GM12878 (cell line): ENCODE measurements at regions not wholly inside any gene's neighbourhood (a gene's known extent, or its start where the extent isn't known, plus 50 kb on each side); places are given as distances from the start of the nearest gene placed in this dataset.
"Not testable (repeated sequence)": the region's sequence is repeated elsewhere in the genome, so short reads cannot be mapped to it uniquely, and the experiment has no call there.

ENCODE experiments used
- EZH2 ChIP-seq: IDR thresholded peaks from 2 replicates; pipeline ENCODE4 v1.6.1; 2012; ENCODE audit warnings: low read depth, mild to moderate bottlenecking, control low read depth, inconsistent platforms, low read length, borderline replicate concordance; ENCODE audit not compliant: control insufficient read depth
- KAT2A ChIP-seq: conservative IDR thresholded peaks from 2 replicates; pipeline ENCODE4 v1.6.1; 2011; ENCODE audit warnings: low read depth, low read length; ENCODE audit not compliant: control insufficient read depth
- MAX ChIP-seq: IDR thresholded peaks from 2 replicates; pipeline ENCODE4 v1.6.1; 2012; ENCODE audit warnings: low read depth, low read length, improper control_type of control experiment
- MYC ChIP-seq: IDR thresholded peaks from 2 replicates; pipeline ENCODE4 v1.6.1; 2011; ENCODE audit warnings: mild to moderate bottlenecking, low read length, moderate library complexity, inconsistent platforms; ENCODE audit not compliant: insufficient read depth, insufficient replicate concordance, insufficient read length, severe bottlenecking
- RAD21 ChIP-seq: IDR thresholded peaks from 2 replicates; pipeline ENCODE4 v1.6.1; 2011; ENCODE audit warnings: mild to moderate bottlenecking, low read depth, low read length, moderate library complexity; ENCODE audit not compliant: insufficient read depth
- RCOR1 ChIP-seq: conservative IDR thresholded peaks from 2 replicates; pipeline ENCODE4 v1.6.1; 2012; ENCODE audit warnings: low read depth, low read length, improper control_type of control experiment
- SREBF2 ChIP-seq: IDR thresholded peaks from 2 replicates; pipeline ENCODE4 v1.6.1; 2012; ENCODE audit warnings: mild to moderate bottlenecking, low read length
- SRF ChIP-seq, 2 experiments: IDR thresholded peaks; 2 replicates each; pipeline ENCODE4 v1.6.1; 2011; ENCODE audit warnings: low read depth in 2 of 2, low read length in 2 of 2, mild to moderate bottlenecking in 1 of 2, moderate library complexity in 1 of 2
- TAF1 ChIP-seq: IDR thresholded peaks from 2 replicates; pipeline ENCODE4 v1.6.1; 2011; ENCODE audit warnings: mild to moderate bottlenecking, low read depth, low read length, borderline replicate concordance
- ZBTB11 ChIP-seq: fragments of 450-650 bp; formaldehyde crosslinking; IDR thresholded peaks from 2 replicates; pipeline ENCODE4 v1.5.0; 2022; ENCODE audit warnings: mild to moderate bottlenecking, missing genetic modification characterization
- ZNF274 ChIP-seq: IDR thresholded peaks from one replicate; pipeline ENCODE4 v1.8.0; 2011; ENCODE audit not compliant: insufficient read length, insufficient read depth
- TF ChIP-seq, protein P1 (sequence below), 3 experiments: IDR thresholded peaks in 2 of 3; conservative IDR thresholded peaks in 1 of 3; 2 replicates each; pipeline ENCODE4 v1.5.1; 2011; ENCODE audit warnings: low read depth in 3 of 3, low read length in 3 of 3, mild to moderate bottlenecking in 3 of 3, control low read depth in 2 of 3, moderate library complexity in 2 of 3, inconsistent platforms in 1 of 3, mixed read lengths in 1 of 3; ENCODE audit not compliant: control insufficient read depth in 2 of 3, insufficient read depth in 1 of 3; ENCODE audit errors: extremely low read depth in 1 of 3

- TF ChIP-seq KAT2A; MYC; RCOR1; SRF (IDR thresholded peaks at IDR 0.05; ENCODE audit: low read depth in 2 of 2, low read length in 2 of 2); SREBF2; ZNF274; EZH2; RAD21; MAX; ZBTB11 (CRISPR knock-in tag); TAF1: not testable (repeated sequence)
- TF ChIP-seq, protein P1, sequence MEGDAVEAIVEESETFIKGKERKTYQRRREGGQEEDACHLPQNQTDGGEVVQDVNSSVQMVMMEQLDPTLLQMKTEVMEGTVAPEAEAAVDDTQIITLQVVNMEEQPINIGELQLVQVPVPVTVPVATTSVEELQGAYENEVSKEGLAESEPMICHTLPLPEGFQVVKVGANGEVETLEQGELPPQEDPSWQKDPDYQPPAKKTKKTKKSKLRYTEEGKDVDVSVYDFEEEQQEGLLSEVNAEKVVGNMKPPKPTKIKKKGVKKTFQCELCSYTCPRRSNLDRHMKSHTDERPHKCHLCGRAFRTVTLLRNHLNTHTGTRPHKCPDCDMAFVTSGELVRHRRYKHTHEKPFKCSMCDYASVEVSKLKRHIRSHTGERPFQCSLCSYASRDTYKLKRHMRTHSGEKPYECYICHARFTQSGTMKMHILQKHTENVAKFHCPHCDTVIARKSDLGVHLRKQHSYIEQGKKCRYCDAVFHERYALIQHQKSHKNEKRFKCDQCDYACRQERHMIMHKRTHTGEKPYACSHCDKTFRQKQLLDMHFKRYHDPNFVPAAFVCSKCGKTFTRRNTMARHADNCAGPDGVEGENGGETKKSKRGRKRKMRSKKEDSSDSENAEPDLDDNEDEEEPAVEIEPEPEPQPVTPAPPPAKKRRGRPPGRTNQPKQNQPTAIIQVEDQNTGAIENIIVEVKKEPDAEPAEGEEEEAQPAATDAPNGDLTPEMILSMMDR (IDR thresholded peaks at IDR 0.05 in 2 of 3, conservative IDR thresholded peaks at IDR 0.05 in 1 of 3; ENCODE audit: control insufficient read depth in 2 of 3, extremely low read depth in 1 of 3, insufficient read depth in 1 of 3, low read depth in 3 of 3, low read length in 3 of 3) = not testable (repeated sequence)
These were observed 119.0 kb upstream of the SDK1 start for GRCh38 chr7:3182055-3182454.
